Amniotic stem cell (primary cell): ENCODE measurements at regions not wholly inside any gene's neighbourhood (a gene's known extent, or its start where the extent isn't known, plus 50 kb on each side); places are given as distances from the start of the nearest gene placed in this dataset.

Source experiments
- DNase-seq: peaks from one replicate; lab custom pipeline; 2025; lab: John Stamatoyannopoulos, UW

GRCh38 chr4:110675426-110675825 is 52.5 kb upstream of the PITX2 start:
- DNase-seq: no peak

- DNase-seq: no peak
These were observed 53.4 kb upstream of the PITX2 start for GRCh38 chr4:110676241-110676640.

- DNase-seq: no peak
These were observed 55.8 kb upstream of the PITX2 start for GRCh38 chr4:110678517-110679227.

GRCh38 chr4:110680265-110680664 is 57.4 kb upstream of the PITX2 start:
- no peak for DNase-seq

- DNase-seq: no peak
These were observed 58.5 kb upstream of the PITX2 start for GRCh38 chr4:110681381-110681780.

GRCh38 chr4:110682311-110682710 is 59.4 kb upstream of the PITX2 start:
- no peak for DNase-seq

GRCh38 chr4:110683601-110684000 is 60.7 kb upstream of the PITX2 start:
- DNase-seq: no peak

- no peak for DNase-seq
These were observed 79.4 kb upstream of the PITX2 start for GRCh38 chr4:110702326-110702725.

GRCh38 chr4:110704748-110705439 is 82.0 kb upstream of the PITX2 start:
- no peak for DNase-seq

- no peak for DNase-seq
These were observed 82.5 kb upstream of the PITX2 start for GRCh38 chr4:110705440-110705782.

- no peak for DNase-seq
These were observed 87.2 kb upstream of the PITX2 start for GRCh38 chr4:110710070-110710469.

GRCh38 chr4:110712486-110712885 is 89.6 kb upstream of the PITX2 start:
- no peak for DNase-seq

GRCh38 chr4:110730318-110730717 is 107.4 kb upstream of the PITX2 start:
- no peak for DNase-seq

GRCh38 chr4:110733901-110734300 is 111.0 kb upstream of the PITX2 start:
- no peak for DNase-seq

- DNase-seq: no peak
These were observed 112.8 kb upstream of the PITX2 start for GRCh38 chr4:110735686-110736085.

- DNase-seq: no peak
These were observed 115.1 kb upstream of the PITX2 start for GRCh38 chr4:110737931-110738330.

- no peak for DNase-seq
These were observed 119.3 kb upstream of the PITX2 start for GRCh38 chr4:110742143-110742542.

GRCh38 chr4:110748071-110748470 is 125.2 kb upstream of the PITX2 start:
- DNase-seq: no peak

- DNase-seq: no peak
These were observed 128.3 kb upstream of the PITX2 start for GRCh38 chr4:110751183-110751582.

- DNase-seq: no peak
These were observed 129.1 kb upstream of the PITX2 start for GRCh38 chr4:110751986-110752385.

GRCh38 chr4:110753466-110753865 is 130.6 kb upstream of the PITX2 start:
- DNase-seq: no peak

- no peak for DNase-seq
These were observed 131.8 kb upstream of the PITX2 start for GRCh38 chr4:110754716-110755115.

GRCh38 chr4:110769578-110769977 is 146.7 kb upstream of the PITX2 start:
- DNase-seq: no peak

GRCh38 chr4:110770353-110770752 is 147.5 kb upstream of the PITX2 start:
- no peak for DNase-seq
